ENCODE measurements at regions not wholly inside any gene's neighbourhood (a gene's known extent, or its start where the extent isn't known, plus 50 kb on each side); places are given as distances from the start of the nearest gene placed in this dataset.

- Histone ChIP-seq H3K4me3 (no peak overlapping the region), H3K36me3 (no peaks in the 10 kb centered on the region), H3K9me3 (no peaks in the 10 kb centered on the region), H3K27me3 (no peaks in the 10 kb centered on the region), H3K27ac (no peak overlapping the region), H3K4me1 (no peaks in the 10 kb centered on the region)
- intact Hi-C loops (cut with DNase I), result no loop called here
- 76% methylated on average over 2 of the region's 2 CpGs for WGBS (ENCODE audit: insufficient coverage, low coverage, low lambda C conversion rate, missing lambda C conversion rate)
- ATAC-seq (no peak), DNase-seq (no peak)
- no peak for TF ChIP-seq POLR2A (IDR thresholded peaks at IDR 0.05)
- no peak for TF ChIP-seq CTCF (IDR thresholded peaks at IDR 0.05)
Observed at GRCh38 chr14:87066221-87066817, 926.7 kb downstream of the GALC start.

- DNase-seq (no peak), ATAC-seq (no peak)
- no peaks in the 10 kb centered on the region for H3K36me3 ChIP-seq
- TF ChIP-seq CTCF (IDR thresholded peaks at IDR 0.05) (no peak), POLR2A (IDR thresholded peaks at IDR 0.05) (no peak)
- no peaks in the 10 kb centered on the region for H3K4me1 ChIP-seq
- no peak overlapping the region for H3K4me3 ChIP-seq
- no peak overlapping the region for H3K27ac ChIP-seq
- no peaks in the 10 kb centered on the region for H3K9me3 ChIP-seq
- intact Hi-C loops (cut with DNase I), result no loop called here
- H3K27me3 ChIP-seq, result no peaks in the 10 kb centered on the region
- 75% methylated on average over 2 of the region's 2 CpGs for whole genome bisulfite sequencing (ENCODE audit: insufficient coverage, low coverage, low lambda C conversion rate, missing lambda C conversion rate)
Observed at GRCh38 chr14:87065366-87065765, 927.6 kb downstream of the GALC start.

GRCh38 chr14:87063181-87063580 is 929.8 kb downstream of the GALC start:
- intact Hi-C loops (cut with DNase I), result no loop called here
- Histone ChIP-seq H3K27me3 (no peaks in the 10 kb centered on the region), H3K9me3 (no peaks in the 10 kb centered on the region), H3K4me3 (no peak overlapping the region), H3K36me3 (no peaks in the 10 kb centered on the region), H3K4me1 (no peaks in the 10 kb centered on the region), H3K27ac (no peak overlapping the region)
- no peak for DNase-seq
- WGBS (ENCODE audit: insufficient coverage, low coverage, low lambda C conversion rate, missing lambda C conversion rate), result 21% methylated on average over 1 of the region's 1 CpG
- no peak for ATAC-seq
- TF ChIP-seq POLR2A (IDR thresholded peaks at IDR 0.05) (no peak), CTCF (IDR thresholded peaks at IDR 0.05) (no peak)

GRCh38 chr14:87060405-87060804 is 932.6 kb downstream of the GALC start:
- no peaks in the 10 kb centered on the region for H3K36me3 ChIP-seq
- H3K4me1 ChIP-seq, result no peaks in the 10 kb centered on the region
- ATAC-seq (no peak), DNase-seq (no peak)
- H3K27ac ChIP-seq, result no peak overlapping the region
- WGBS (ENCODE audit: insufficient coverage, low coverage, low lambda C conversion rate, missing lambda C conversion rate), result 56% methylated on average over 6 of the region's 6 CpGs
- H3K27me3 ChIP-seq, result no peaks in the 10 kb centered on the region
- H3K9me3 ChIP-seq, result no peaks in the 10 kb centered on the region
- H3K4me3 ChIP-seq, result no peak overlapping the region
- no peak for TF ChIP-seq POLR2A (IDR thresholded peaks at IDR 0.05)
- no peak for TF ChIP-seq CTCF (IDR thresholded peaks at IDR 0.05)
- intact Hi-C loops (cut with DNase I), result no loop called here

All from right lobe of liver (tissue), 6 donors.